SU-DHL-6 (cell line): ENCODE measurements at regions not wholly inside any gene's neighbourhood (a gene's known extent, or its start where the extent isn't known, plus 50 kb on each side); places are given as distances from the start of the nearest gene placed in this dataset.
"Not testable (repeated sequence)": the region's sequence is repeated elsewhere in the genome, so short reads cannot be mapped to it uniquely, and the experiment has no call there.

Source experiments
- H2AFZ ChIP-seq: fragments of 200-600 bp; sonication (generic); 2 replicates; pipeline ENCODE4 v1.6.1; 2014; ENCODE audit warnings: low read depth, mild to moderate bottlenecking, moderate library complexity, mixed read lengths, antibody characterized with exemption, low read length; ENCODE audit not compliant: severe bottlenecking
- H3F3A ChIP-seq: fragments of 200-600 bp; shearing (Covaris generic); 2 replicates; pipeline ENCODE4 v1.6.0; 2016; ENCODE audit warnings: antibody characterized with exemption, mild to moderate bottlenecking; ENCODE audit not compliant: insufficient read depth
- H3K27ac ChIP-seq: fragments of 200-600 bp; sonication (generic); 2 replicates; pipeline ENCODE4 v1.5.1; 2016; ENCODE audit warnings: low read depth, mild to moderate bottlenecking, low read length, moderate library complexity, mixed read lengths
- H3K27me3 ChIP-seq: fragments of 200-600 bp; sonication (generic), shearing (Covaris generic); 2 replicates; pipeline ENCODE4 v1.6.0; 2014; ENCODE audit warnings: mild to moderate bottlenecking, low read length
- H3K36me3 ChIP-seq: fragments of 200-600 bp; sonication (generic); 2 replicates; pipeline ENCODE4 v1.6.1; 2014; ENCODE audit warnings: mild to moderate bottlenecking, low read length, mixed read lengths
- H3K4me2 ChIP-seq: fragments of 300-600, 200-600 bp; shearing (Covaris generic), sonication (generic); 2 replicates; pipeline ENCODE4 v1.6.0; 2014; ENCODE audit warnings: low read length, low read depth, mild to moderate bottlenecking; ENCODE audit not compliant: poor library complexity, severe bottlenecking
- H3K4me3 ChIP-seq: fragments of 200-600 bp; sonication (generic); 2 replicates; pipeline ENCODE4 v1.5.1; 2014; ENCODE audit warnings: antibody characterized with exemption, low read length, mild to moderate bottlenecking, mixed read lengths; ENCODE audit not compliant: insufficient read depth, poor library complexity, severe bottlenecking
- H3K79me2 ChIP-seq: fragments of 200-600 bp; sonication (generic); 2 replicates; pipeline ENCODE4 v1.6.1; 2014; ENCODE audit warnings: mild to moderate bottlenecking, low read length, moderate library complexity; ENCODE audit not compliant: insufficient read depth
- H3K9ac ChIP-seq: fragments of 200-600 bp; sonication (generic); 2 replicates; pipeline ENCODE4 v1.7.0; 2014; ENCODE audit warnings: mild to moderate bottlenecking, low read length
- H3K9me2 ChIP-seq: fragments of 200-600 bp; sonication (generic); replicated peaks from 2 replicates; pipeline ENCODE4 v1.6.1; 2014; ENCODE audit warnings: low read length; ENCODE audit not compliant: insufficient read depth
- H3K9me3 ChIP-seq: fragments of 200-600 bp; sonication (generic); 2 replicates; pipeline ENCODE4 v1.6.1; 2014; ENCODE audit warnings: low read length, mixed read lengths; ENCODE audit not compliant: insufficient read depth
- H4K20me1 ChIP-seq: fragments of 200-600 bp; sonication (generic); 2 replicates; pipeline ENCODE4 v1.6.1; 2014; ENCODE audit warnings: low read depth, mild to moderate bottlenecking, antibody characterized with exemption, low read length, moderate library complexity, mixed read lengths
- CTCF ChIP-seq: fragments of 200-600 bp; sonication (generic); IDR thresholded peaks from one replicate; pipeline ENCODE4 v1.5.1; 2017; ENCODE audit warnings: antibody characterized with exemption, mild to moderate bottlenecking, low read length, moderate library complexity; ENCODE audit not compliant: insufficient read depth, poor library complexity, severe bottlenecking
- EZH2phosphoT487 ChIP-seq: fragments of 200-600 bp; sonication (generic), shearing (Covaris generic); conservative IDR thresholded peaks from 2 replicates; pipeline ENCODE4 v1.6.1; 2018; ENCODE audit warnings: mild to moderate bottlenecking, antibody characterized with exemption, low read length, moderate library complexity, mixed read lengths

GRCh38 chr9:24776226-24776625 lies 230.5 kb upstream of the IZUMO3 start:
- Histone ChIP-seq H3K27me3 (no peaks in the 10 kb centered on the region), H3K9ac (no peak overlapping the region), H3F3A (no peaks in the 10 kb centered on the region), H4K20me1 (no peaks in the 10 kb centered on the region), H3K9me3 (peaks cover 8% of the 10 kb centered on the region; the same call in 1 of the 2 replicates), H3K4me2 (no peak overlapping the region), H2AFZ (no peak overlapping the region), H3K36me3 (no peaks in the 10 kb centered on the region), H3K4me3 (no peak overlapping the region), H3K27ac (no peak overlapping the region), H3K9me2 (no peaks in the 10 kb centered on the region), H3K79me2 (no peaks in the 10 kb centered on the region)
- TF ChIP-seq EZH2phosphoT487 (no peak), CTCF (no peak)

GRCh38 chr9:24774199-24774598 lies 228.5 kb upstream of the IZUMO3 start:
- H3K9me3 ChIP-seq, H3K36me3 ChIP-seq, H4K20me1 ChIP-seq, H2AFZ ChIP-seq, H3K4me3 ChIP-seq, H3K27ac ChIP-seq, H3K79me2 ChIP-seq, H3K27me3 ChIP-seq, H3F3A ChIP-seq, H3K9ac ChIP-seq, H3K9me2 ChIP-seq, H3K4me2 ChIP-seq: not testable (repeated sequence)

- no peak overlapping the region for H3K27ac ChIP-seq
- no peak overlapping the region for H2AFZ ChIP-seq
- no peak overlapping the region for H3K4me3 ChIP-seq
- H3K79me2 ChIP-seq: no peaks in the 10 kb centered on the region
- TF ChIP-seq EZH2phosphoT487 (no peak), CTCF (no peak)
- no peaks in the 10 kb centered on the region for H3K9me2 ChIP-seq
- no peaks in the 10 kb centered on the region for H3K27me3 ChIP-seq
- no peak overlapping the region for H3K4me2 ChIP-seq
- H3K9ac ChIP-seq: no peak overlapping the region
- no peaks in the 10 kb centered on the region for H3F3A ChIP-seq
- H4K20me1 ChIP-seq: no peaks in the 10 kb centered on the region
- H3K9me3 ChIP-seq: no peaks in the 10 kb centered on the region
- H3K36me3 ChIP-seq: no peaks in the 10 kb centered on the region
These were observed 220.4 kb upstream of the IZUMO3 start for GRCh38 chr9:24766081-24766480.

GRCh38 chr9:24765025-24765756 lies 219.5 kb upstream of the IZUMO3 start:
- no peaks in the 10 kb centered on the region for H3K79me2 ChIP-seq
- no peak overlapping the region for H2AFZ ChIP-seq
- no peaks in the 10 kb centered on the region for H3K9me2 ChIP-seq
- no peak overlapping the region for H3K4me3 ChIP-seq
- H3K9ac ChIP-seq: no peak overlapping the region
- H3K27me3 ChIP-seq: no peaks in the 10 kb centered on the region
- H3K36me3 ChIP-seq: no peaks in the 10 kb centered on the region
- H3K27ac ChIP-seq: no peak overlapping the region
- TF ChIP-seq CTCF (no peak), EZH2phosphoT487 (no peak)
- H3K9me3 ChIP-seq: no peaks in the 10 kb centered on the region
- H4K20me1 ChIP-seq: no peaks in the 10 kb centered on the region
- H3K4me2 ChIP-seq: no peak overlapping the region
- H3F3A ChIP-seq: no peaks in the 10 kb centered on the region
